ENCODE measurements at regions not wholly inside any gene's neighbourhood (a gene's known extent, or its start where the extent isn't known, plus 50 kb on each side); places are given as distances from the start of the nearest gene placed in this dataset.
"Not testable (repeated sequence)": the region's sequence is repeated elsewhere in the genome, so short reads cannot be mapped to it uniquely, and the experiment has no call there.

DNA sequence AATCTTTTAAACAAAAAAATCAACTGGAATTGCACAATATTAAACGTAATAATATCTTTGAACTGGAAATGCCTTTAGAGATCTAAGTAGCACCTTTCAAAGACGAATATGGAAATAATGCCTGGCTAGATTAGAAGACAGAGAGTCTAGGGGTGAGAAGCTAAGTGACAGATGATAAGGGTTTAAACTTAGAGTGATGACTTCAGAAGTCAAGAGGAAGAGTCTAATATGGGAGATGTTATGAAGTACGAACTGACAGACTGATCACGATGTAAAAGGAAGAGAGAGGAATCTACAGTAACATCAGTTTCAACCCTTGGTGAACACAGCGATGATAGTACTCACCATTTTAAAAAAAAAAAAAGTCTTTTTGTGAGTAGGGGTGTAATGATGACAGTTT, 57.9 kb downstream of the HINT1 start:
- DNase-seq: no peak

DNA sequence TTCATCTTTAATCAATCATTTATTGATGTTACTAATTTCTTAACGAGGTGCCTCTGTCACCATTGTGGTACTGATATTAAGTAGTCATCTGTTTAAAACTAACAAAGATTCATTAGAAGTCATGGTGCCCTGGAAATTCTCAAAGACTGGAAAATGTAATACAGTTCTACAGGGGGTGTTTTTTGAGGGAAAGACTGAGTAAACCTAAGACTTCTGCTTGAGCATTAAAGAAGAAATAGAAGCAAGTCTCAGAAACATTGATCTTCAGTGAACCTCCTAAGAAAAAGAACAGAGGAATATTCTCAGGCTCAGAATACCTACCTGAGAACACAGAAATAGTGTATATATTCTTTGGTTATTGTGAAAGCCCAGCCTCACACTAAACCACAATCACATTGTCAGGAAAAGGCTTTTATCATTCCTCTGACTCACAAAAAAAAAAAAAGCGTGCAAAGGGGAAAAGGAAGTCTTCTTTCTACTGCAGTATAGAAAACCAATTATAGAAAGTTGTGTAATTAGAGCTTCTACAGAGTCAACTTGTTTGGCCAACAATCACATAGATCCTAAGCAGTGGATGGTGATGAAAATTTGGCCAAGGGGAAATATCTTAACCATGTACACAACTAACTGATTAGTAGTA, 60.8 kb downstream of the HINT1 start:
- DNase-seq: no peak

GRCh38 chr5:131096774-131097710, 68.0 kb downstream of the HINT1 start:
- DNase-seq: peak; percentile 17

GRCh38 chr5:131095561-131095960, 69.5 kb downstream of the HINT1 start:
- not testable (repeated sequence) for DNase-seq

DNA sequence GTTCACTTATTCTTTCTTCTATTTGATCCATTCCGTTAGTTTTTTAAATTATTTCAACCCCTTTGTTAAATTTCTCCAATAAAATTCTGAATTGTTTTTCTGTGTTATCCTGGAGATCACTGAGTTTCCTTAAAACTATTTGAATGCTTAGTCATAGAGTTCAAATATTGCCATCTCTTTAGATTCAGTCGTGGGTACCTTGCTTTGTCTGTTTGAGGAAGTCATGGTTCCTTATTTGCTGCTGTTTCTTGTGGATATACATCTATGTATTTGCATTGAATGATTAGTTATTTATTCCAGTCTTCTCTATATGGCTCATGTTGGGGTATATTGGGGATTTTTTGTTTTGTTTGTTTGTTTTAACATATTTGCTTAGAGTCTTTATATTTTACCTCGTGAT, 80.6 kb downstream of the HINT1 start:
- DNase-seq: no peak

DNA sequence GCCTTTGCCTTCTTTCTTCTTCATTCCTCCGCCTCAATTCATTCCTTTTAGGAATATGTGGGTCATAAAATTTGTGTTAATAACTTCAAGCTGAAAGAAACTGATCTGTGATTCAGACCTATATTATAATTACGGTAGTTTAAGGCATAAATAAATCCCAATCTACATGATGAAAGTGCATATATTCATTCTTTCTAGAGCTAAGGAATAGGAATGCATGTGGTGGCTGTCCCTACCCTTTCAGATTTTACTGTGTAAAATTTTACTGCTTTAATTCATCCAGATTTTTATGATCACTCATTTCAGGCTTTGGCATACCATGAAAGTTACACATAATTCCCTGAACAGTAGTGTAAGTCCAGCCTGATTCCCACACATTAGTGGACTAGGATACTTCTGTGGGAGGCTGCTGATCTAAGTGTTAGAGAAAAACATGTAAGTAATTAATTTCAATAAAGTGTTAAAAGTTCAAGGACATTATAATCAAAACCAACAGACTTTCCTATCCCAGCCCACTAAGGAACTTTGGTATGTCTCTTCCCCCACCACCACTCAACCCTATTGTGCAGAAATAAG, 83.1 kb downstream of the HINT1 start:
- no peak for DNase-seq

DNA sequence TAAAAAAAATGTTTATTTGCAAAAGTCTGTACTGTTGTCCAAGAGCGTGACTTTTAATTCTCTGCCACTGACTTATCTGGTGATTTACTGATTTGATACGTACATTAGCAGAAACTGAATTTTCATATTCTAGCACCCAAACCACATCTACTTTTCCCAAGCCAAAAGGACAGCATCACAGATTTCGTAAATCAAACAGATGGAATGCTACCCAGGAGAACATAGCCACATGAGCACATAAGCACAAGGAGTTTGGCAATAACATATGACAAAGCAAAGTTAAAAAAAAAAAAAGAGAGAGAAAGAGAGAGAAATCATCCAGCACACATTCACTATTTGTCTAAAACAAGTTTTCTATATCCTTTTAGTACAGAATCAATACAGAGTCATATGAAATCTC, 83.7 kb downstream of the HINT1 start:
- DNase-seq: no peak

- DNase-seq: no peak
Measured at GRCh38 chr5:131079232-131079631, 85.8 kb downstream of the HINT1 start.

DNA sequence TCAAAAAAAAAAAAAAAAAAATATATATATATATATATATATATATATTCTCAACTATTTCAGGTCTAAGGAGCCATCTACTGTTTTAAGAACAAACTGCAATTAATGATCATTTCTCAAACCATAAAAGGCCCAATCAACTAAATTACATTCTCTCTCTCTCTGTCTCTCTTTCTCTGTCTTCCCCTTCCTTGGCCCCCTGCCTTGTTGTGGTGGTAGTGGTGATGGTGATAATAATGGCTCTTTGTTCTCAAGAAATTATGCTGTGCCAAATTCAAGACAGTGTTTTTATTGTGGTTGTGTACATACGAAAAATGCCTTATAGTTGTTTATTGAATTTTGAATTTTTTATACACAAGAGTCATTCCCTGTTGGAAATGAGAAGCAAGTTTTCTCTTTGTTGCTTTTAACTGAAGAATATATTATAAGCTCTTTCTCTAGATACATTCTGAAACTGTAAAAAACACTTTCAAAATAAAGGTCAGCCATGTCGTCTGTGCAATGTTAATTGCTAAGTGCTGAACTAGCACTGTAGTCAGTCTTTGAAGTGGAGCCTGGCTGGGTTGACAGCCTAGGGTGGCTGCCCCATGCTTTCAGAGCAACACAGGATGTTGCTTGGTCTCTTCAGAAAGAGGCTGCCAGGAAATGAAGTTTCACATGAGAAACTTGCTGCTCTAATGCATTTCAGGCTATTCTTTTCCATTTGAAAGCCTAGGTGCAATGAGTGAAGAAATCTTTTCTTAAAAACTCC, 96.0 kb downstream of the HINT1 start:
- DNase-seq: peak; percentile 79

DNA sequence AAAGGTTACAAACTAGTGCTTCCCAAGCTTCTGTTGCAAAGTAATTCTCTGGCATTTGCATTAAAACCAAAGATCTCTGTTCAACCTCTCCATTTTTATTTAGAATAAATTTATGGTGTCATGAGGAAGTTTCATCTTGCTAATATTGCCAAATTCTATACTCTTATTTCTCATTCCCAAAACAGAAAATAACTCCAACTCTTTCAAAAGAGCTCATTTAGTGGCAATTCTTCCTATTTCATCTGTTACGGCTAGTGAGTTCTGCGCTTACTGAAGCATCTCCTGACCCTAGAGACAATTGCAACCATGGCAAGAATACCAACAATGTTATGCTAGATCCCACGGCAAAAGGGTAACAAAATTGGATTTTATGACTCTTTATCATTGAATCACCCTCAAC, 97.0 kb downstream of the HINT1 start:
- DNase-seq: no peak

DNA sequence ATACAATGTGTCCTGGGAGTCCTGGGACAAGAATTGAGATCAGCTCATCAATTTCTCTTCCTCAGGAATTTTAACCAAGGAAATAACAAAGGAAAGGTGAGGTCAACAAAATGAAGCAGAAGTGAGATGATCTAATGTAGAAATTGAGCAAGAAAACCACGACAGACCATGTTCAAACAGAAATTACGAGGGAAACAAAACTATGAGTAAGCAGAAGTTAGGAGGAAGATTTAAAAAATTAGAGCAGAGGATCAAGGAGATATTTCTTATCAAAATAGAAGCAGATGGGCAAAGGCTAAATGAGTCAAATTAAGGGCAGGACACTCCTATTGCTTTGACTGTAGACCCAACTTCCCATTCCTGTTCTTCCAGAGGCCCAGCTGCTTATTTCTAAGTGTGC, 97.4 kb downstream of the HINT1 start:
- peak; percentile 13 for DNase-seq

DNA sequence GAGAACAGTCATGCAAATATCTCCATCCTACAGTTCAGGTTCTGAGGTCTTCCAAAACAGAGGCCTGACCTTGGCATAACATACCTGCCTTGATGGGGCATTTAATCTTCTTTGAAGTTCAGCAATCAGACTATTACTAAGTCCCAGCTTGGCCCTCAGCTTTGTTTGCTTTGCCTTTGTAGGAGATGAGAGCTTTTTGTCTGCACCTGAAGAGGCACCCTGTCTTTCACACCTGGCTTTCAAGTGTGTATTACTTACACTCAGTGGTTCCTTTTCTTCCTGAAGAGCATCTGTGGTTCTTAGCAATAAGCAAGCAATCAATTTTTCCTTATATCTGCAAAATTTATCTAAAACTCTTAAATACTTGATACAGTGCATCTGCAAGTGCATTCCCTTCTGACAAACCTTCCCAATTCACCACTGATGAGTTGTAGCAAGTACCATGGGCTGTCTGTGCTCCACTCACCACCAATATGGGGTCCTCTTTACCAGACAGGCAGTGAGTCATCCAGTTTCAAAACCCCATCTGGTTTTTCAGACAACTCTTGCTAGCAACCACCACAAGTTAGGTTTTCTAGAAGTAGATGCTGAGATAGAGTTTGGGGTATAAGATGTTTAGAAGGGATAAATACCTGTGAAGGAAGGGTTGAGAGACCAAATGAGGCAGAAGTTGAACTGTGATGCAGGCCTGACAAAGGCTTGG, 100.2 kb downstream of the HINT1 start:
- peak; percentile 48 for DNase-seq

GRCh38 chr5:131042021-131042789, 122.9 kb downstream of the HINT1 start:
- DNase-seq: no peak

GRCh38 chr5:131023498-131023865, 141.6 kb downstream of the HINT1 start:
- no peak for DNase-seq

GRCh38 chr5:131022811-131023497, 142.1 kb downstream of the HINT1 start:
- no peak for DNase-seq

DNA sequence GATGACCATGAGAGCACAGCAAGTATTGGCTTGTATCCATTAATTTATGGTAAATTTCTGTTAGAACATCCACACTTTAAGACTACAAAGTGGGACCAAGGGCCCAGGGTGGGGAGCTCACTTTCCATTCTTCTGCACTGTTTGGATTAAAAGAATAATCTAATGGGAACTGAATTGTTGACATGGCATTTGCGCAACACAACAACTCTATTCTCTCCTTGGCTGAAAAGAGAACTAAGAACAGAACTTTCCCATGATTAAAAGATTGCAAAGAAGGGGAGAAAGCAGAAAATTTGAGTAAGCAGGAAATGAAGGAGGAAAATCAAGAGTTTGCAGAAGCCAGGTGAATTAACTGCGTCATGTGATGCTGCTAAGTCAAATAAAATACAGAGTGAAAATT, 143.4 kb downstream of the HINT1 start:
- no peak for DNase-seq

DNA sequence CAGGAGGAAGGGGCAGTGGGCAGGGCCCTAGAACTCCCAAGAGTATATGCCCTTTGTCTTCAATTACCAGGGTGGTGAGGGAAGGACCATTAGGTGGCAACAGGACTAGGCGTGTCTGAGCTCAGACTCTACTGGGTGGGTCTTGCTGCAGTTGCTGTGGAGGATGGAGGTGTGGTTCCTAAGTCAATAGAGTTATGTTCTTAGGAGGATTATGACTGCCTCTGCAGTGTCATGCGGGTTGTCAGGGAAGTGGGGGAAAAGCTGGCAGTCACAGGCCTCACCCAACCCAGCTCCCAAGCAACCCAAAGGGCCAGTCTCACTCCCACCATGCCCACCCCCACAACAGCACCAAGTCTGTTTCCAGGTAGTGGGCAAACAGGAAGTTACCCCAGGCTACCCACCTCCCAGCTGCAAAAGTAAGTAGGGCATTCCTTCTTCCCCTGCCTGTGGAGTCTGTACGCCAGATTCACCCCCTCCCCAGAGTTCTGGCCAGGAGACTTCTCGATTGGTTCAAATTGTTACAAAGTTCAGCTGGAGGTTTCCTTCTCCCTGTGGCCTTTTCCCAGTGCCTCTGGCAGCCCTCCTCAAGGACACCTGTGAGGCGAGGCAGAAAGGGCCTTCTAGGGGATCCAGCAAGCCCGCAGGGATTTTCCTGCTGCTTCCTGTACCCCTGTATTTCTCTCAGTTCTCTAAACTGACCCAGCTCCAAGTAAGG, 145.3 kb downstream of the HINT1 start:
- no peak for DNase-seq

DNA sequence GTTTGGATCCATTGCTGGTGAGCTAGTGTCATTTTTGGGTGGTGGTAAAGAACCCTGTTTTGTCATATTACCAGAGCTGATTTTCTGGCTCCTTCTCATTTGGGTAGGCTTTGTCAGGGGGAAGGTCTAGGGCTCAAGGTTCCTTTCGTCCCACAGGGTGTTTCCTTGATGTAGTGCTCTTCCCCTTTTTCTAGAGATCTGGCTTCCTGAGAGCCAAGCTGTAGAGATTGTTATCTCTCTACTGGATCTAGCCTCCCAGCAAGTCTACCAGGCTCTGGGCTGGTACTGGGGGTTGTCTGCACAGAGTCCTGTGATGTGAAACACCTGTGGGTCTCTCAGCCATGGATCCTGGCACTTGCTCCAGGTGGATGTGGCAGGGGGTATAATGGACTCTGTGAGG, 145.9 kb downstream of the HINT1 start:
- no peak for DNase-seq

DNA sequence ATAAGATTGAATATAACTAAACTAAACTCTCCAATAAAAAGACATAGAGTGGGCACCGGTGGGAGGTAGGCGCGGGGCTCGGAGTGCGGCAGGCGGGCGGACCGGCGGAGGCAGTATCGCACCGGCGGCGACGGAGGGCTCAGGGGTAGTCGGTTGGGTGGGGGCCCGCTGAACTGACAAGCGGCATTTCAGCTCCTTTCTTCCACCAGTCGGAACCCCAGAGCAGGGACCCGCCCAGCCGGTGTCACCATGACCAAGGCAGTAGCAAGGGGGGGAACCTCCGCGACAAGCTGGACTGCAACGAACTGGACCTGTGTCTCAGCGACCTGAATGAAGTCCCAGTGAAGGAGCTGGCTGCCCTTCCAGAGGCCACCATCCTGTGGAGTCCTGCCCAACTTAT, 156.7 kb downstream of the HINT1 start:
- no peak for DNase-seq

GRCh38 chr5:131005963-131006684, 158.9 kb downstream of the HINT1 start:
- no peak for DNase-seq
